HepG2 (cell line): ENCODE measurements at regions not wholly inside any gene's neighbourhood (a gene's known extent, or its start where the extent isn't known, plus 50 kb on each side); places are given as distances from the start of the nearest gene placed in this dataset.

ENCODE experiments used
- EP300 ChIP-seq, 3 experiments: sonication (generic) in 1 of 3; formaldehyde crosslinking in 1 of 3; IDR thresholded peaks; 2 replicates each; pipeline versions ENCODE4 v1.5.1 to v1.6.1; 2011 to 2020; ENCODE audit warnings: low read depth in 2 of 3, low read length in 2 of 3, borderline replicate concordance in 1 of 3, improper control_type of control experiment in 1 of 3, mild to moderate bottlenecking in 1 of 3, missing genetic modification reagents in 1 of 3, moderate library complexity in 1 of 3
- EZH2 ChIP-seq: conservative IDR thresholded peaks from 2 replicates; pipeline ENCODE4 v1.6.1; 2012; ENCODE audit warnings: mild to moderate bottlenecking, low read depth, low read length, moderate library complexity
- TF ChIP-seq, protein P1 (sequence below): sonication (generic); formaldehyde crosslinking; IDR thresholded peaks from 2 replicates; pipeline ENCODE4 v1.5.0; 2020; ENCODE audit warnings: mild to moderate bottlenecking, missing genetic modification reagents, borderline replicate concordance
- TF ChIP-seq, protein P2 (sequence below), 2 experiments: IDR thresholded peaks; 2 replicates each; pipeline ENCODE4 v1.6.1; 2011 to 2012; ENCODE audit warnings: low read length in 2 of 2, borderline replicate concordance in 1 of 2, low read depth in 1 of 2, mild to moderate bottlenecking in 1 of 2, moderate library complexity in 1 of 2

DNA sequence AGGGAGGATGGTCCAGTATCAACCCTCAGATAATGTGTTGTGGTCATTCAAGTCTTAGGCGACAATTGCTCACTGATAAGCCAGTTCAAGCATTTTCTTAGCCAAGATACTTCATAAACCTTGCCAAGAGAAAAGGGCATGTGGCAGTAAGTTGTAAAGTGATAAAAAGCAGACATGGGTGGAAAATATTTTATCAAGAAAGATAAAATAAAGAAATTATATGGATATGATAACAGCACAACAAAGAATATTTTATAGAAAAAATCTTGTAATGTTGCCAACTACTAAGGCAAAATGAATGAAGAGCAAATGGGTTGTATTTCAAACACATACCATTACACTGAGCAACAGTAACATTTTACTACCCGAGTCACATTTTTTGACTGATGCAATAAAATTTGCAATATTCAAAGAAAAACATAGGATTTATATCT, 217.4 kb upstream of the PITX2 start:
- TF ChIP-seq, protein P1, sequence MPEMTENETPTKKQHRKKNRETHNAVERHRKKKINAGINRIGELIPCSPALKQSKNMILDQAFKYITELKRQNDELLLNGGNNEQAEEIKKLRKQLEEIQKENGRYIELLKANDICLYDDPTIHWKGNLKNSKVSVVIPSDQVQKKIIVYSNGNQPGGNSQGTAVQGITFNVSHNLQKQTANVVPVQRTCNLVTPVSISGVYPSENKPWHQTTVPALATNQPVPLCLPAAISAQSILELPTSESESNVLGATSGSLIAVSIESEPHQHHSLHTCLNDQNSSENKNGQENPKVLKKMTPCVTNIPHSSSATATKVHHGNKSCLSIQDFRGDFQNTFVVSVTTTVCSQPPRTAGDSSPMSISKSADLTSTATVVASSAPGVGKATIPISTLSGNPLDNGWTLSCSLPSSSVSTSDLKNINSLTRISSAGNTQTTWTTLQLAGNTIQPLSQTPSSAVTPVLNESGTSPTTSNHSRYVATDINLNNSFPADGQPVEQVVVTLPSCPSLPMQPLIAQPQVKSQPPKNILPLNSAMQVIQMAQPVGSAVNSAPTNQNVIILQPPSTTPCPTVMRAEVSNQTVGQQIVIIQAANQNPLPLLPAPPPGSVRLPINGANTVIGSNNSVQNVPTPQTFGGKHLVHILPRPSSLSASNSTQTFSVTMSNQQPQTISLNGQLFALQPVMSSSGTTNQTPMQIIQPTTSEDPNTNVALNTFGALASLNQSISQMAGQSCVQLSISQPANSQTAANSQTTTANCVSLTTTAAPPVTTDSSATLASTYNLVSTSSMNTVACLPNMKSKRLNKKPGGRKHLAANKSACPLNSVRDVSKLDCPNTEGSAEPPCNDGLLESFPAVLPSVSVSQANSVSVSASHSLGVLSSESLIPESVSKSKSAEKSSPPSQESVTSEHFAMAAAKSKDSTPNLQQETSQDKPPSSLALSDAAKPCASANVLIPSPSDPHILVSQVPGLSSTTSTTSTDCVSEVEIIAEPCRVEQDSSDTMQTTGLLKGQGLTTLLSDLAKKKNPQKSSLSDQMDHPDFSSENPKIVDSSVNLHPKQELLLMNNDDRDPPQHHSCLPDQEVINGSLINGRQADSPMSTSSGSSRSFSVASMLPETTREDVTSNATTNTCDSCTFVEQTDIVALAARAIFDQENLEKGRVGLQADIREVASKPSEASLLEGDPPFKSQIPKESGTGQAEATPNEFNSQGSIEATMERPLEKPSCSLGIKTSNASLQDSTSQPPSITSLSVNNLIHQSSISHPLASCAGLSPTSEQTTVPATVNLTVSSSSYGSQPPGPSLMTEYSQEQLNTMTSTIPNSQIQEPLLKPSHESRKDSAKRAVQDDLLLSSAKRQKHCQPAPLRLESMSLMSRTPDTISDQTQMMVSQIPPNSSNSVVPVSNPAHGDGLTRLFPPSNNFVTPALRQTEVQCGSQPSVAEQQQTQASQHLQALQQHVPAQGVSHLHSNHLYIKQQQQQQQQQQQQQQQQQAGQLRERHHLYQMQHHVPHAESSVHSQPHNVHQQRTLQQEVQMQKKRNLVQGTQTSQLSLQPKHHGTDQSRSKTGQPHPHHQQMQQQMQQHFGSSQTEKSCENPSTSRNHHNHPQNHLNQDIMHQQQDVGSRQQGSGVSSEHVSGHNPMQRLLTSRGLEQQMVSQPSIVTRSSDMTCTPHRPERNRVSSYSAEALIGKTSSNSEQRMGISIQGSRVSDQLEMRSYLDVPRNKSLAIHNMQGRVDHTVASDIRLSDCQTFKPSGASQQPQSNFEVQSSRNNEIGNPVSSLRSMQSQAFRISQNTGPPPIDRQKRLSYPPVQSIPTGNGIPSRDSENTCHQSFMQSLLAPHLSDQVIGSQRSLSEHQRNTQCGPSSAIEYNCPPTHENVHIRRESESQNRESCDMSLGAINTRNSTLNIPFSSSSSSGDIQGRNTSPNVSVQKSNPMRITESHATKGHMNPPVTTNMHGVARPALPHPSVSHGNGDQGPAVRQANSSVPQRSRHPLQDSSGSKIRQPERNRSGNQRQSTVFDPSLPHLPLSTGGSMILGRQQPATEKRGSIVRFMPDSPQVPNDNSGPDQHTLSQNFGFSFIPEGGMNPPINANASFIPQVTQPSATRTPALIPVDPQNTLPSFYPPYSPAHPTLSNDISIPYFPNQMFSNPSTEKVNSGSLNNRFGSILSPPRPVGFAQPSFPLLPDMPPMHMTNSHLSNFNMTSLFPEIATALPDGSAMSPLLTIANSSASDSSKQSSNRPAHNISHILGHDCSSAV = no peak
- TF ChIP-seq, protein P2, sequence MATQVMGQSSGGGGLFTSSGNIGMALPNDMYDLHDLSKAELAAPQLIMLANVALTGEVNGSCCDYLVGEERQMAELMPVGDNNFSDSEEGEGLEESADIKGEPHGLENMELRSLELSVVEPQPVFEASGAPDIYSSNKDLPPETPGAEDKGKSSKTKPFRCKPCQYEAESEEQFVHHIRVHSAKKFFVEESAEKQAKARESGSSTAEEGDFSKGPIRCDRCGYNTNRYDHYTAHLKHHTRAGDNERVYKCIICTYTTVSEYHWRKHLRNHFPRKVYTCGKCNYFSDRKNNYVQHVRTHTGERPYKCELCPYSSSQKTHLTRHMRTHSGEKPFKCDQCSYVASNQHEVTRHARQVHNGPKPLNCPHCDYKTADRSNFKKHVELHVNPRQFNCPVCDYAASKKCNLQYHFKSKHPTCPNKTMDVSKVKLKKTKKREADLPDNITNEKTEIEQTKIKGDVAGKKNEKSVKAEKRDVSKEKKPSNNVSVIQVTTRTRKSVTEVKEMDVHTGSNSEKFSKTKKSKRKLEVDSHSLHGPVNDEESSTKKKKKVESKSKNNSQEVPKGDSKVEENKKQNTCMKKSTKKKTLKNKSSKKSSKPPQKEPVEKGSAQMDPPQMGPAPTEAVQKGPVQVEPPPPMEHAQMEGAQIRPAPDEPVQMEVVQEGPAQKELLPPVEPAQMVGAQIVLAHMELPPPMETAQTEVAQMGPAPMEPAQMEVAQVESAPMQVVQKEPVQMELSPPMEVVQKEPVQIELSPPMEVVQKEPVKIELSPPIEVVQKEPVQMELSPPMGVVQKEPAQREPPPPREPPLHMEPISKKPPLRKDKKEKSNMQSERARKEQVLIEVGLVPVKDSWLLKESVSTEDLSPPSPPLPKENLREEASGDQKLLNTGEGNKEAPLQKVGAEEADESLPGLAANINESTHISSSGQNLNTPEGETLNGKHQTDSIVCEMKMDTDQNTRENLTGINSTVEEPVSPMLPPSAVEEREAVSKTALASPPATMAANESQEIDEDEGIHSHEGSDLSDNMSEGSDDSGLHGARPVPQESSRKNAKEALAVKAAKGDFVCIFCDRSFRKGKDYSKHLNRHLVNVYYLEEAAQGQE (IDR thresholded peaks at IDR 0.05; ENCODE audit: borderline replicate concordance in 1 of 2, low read depth in 1 of 2, low read length in 2 of 2) = no peak
- TF ChIP-seq EZH2 (no peak), EP300 (IDR thresholded peaks at IDR 0.05; ENCODE audit: low read depth in 2 of 2, low read length in 2 of 2) (no peak), EP300 (CRISPR knock-in tag; IDR thresholded peaks at IDR 0.05; ENCODE audit: borderline replicate concordance) (no peak)
